ENCODE measurements at regions not wholly inside any gene's neighbourhood (a gene's known extent, or its start where the extent isn't known, plus 50 kb on each side); places are given as distances from the start of the nearest gene placed in this dataset.

DNA sequence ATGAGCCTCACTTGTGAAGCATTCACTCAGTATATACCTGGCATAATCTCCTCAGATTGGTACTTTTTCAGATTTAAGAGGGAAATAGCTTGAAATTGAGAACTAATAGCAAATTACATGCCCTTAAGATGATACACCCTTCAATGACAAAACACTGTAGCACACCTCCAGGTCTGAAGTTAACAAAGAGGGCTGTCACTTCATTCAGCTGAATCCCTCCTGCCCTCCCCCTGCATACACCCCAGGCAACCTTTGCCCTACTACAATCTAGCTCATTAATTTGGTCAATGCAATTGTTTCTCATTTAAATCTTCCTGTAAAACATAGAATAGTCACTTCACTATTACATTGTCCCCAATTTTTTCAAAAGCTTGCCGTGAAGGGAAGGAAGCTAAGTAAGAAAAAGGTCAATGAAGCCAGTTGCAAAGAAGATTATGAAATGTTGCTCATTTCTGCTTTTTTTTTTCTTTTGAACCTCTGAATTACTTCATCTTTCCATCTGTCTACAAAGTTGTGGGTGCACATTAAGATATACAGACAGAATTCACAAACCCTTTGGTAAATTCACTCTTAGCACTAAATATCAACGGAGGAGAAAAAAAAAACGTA lies 294.8 kb upstream of the PTGER4 start:
- no peak for DNase-seq

- DNase-seq, result no peak
Measured at GRCh38 chr5:40383749-40384651, 295.7 kb upstream of the PTGER4 start.

DNA sequence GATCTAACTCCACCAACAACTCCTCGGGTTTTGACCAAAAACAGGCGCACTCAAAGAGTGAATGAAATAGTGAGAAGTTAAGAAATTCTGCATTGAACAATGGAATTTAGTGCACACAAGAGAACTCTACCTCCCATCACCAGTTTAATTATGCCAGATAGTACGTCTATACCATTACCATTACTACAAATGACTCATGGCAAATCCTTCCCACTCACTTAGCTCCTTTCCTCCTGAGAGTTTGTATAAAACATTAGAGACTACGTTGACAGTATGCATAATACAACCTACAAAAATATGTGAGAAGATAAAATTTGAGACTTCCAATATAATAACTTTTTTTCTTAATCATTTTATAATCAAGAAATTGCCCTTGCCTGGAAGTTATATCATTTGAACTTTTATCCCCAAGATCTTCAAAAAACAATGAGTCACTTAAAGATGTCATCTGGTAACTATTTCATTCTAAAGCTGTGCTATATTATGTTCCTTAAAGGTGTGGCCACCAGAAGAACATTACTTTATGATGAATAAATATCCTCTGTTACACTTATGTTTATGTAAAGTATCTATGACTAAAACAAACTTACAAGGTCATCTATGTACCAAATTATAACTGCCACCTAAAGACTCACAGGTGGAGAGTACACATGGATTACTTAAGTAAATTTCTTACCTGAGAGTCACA lies 297.9 kb upstream of the PTGER4 start:
- DNase-seq, result no peak

DNA sequence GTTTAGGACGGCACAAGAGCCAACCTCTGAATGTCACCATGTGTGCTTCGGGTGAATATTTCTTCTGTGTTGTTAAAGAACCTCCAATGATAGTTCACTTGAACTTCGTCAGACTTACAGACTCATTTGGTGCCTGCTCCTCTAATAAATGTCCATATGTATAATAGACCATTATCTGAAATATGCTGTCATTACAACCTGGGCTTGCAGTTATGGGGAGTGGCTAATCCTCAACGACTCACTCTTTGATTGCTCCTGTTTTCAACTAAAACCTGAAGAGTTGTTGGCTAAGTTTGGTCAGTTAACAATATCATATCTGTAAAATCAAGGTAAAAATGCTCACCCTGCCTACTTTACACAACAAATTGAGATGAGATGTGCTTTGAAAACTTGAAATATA lies 298.7 kb upstream of the PTGER4 start:
- no peak for DNase-seq

DNA sequence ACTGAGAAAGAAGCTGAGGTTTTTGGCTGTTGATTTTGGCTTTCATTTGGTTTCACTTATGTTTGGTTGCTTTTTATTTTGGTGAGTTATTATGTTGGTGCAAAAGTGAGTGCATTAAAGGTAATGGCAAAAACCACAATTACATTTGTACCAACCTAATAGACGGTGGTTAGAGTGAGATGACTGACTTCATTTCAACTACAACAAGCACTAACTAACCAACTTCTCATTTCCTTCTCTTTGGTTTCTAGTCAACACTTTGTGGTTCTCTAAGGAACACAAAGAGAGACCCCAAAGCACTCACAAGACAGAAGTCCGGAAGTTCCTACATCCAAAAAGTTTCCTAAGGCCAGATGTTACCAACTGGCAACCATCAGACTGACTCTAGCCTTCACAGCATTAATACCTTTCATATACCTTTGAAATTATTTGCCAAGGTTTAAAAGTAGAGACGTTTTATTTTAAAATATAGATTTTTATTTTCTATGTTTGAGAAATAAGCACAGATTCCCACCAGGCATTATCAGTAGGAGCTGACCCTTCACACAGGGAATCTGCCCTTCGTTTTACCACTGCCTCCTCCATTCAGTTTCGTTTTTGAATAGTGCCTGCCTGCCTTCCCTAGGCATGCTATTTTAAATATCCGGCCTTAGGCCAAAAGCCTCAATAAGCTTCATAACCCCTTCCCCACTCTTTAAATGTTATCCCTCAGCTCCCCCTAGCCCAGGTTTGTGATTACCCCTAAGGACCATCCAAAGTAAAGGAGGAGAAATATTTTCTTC lies 301.1 kb upstream of the PTGER4 start:
- DNase-seq, result no peak

GRCh38 chr5:40376566-40376965 lies 303.1 kb upstream of the PTGER4 start:
- DNase-seq, result no peak

DNA sequence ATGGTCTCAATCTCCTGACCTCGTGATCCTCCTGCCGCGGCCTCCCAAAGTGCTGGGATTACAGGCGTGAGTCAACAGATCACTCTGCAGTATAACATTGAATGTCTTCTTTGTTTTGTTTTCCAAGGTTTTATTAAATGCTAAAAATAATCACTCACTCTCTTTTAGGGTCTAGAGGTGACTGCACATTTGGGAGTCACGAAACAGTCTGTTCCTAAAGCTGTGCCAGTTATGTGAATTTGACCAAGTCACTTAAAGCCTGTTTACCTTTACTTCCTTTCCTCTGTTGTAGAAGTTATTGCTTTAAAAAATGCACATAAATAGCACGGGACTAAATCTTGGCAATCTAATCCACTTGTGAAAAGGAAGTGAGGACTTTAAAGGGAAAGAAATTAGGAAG lies 304.9 kb upstream of the PTGER4 start:
- no peak for DNase-seq

DNA sequence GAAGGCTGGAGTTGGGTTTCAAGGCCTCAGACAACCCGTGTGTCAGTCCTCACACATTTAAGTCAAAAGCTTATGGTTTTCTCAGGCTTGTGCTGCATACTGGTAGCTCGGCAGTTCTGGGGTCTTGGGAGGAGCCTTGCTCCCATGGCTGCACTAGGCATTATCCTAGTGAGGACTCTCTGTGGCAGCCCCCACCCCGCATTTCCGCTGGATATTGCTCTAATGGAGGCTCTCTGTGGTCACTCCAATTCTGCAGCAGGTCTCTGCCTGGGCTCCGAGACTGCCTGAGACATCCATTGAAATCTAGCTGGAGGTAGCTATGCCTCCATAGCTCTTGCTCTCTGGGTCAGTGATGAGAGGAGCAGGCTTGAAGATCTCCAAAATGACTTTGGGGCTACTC lies 311.5 kb upstream of the PTGER4 start:
- no peak for DNase-seq

DNA sequence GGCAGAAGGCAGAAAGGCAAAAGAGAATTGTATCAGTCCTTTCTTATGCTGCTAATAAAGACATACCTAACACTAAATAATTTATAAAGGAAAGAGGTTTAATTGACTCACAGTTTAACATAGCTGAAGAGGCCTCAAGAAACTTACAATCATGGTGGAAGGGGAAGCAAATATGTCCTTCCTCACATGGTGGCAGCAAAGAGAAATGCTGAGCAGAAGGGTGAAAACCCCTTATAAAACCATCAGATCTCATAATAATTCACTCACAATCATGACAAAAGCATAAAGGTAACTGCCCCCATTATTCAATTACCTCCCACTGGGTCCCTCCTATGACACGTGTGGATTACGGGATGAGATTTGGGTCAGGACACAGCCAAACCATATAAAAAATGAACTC lies 312.5 kb upstream of the PTGER4 start:
- DNase-seq, result no peak

DNA sequence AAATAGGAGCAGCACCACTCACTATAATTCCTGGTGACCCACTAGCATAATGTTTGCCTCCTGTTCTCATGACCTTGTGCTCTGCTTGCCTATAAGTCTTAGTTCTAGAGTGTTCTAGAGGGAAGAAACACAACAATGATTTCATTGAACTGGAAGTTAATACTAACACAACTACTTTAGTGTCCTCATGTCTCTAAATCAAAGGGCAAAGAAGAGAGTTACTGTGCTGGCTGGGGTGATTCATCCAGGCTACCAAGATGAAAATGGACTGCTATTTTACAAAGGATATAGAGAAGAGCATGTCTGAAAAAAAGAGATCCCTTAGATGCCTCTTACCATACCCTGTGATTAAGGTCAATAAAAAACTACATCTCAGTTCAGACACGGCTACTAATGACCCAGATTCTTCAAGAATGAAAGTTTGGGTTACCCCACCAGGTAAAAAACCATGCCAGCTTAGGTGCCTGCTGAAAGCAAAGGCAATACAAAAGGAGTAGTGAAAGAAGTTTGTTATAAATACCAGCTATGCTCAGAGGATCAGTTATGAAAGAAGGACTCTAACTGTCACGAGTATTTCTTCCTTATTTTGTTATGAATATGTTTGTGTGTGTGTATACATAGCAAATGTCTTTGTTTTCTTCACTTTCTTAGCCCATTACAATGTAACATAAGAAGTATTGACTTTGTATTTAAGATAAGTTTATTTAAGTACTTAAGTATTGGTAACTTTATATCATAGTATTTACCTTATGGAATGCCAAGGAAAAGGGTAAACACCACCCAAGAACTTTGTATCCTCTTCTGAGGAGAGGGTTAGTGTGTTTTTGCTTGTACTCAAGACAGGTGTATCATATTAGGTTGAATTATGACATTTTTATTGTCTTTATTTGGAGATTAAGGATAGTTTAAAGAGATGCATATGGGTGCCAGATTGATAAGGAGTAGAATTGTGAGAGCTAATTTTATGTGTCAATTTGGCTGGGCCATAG lies 314.1 kb upstream of the PTGER4 start:
- DNase-seq, result no peak

- DNase-seq, result no peak
Measured at GRCh38 chr5:40364441-40364840, 315.3 kb upstream of the PTGER4 start.

DNA sequence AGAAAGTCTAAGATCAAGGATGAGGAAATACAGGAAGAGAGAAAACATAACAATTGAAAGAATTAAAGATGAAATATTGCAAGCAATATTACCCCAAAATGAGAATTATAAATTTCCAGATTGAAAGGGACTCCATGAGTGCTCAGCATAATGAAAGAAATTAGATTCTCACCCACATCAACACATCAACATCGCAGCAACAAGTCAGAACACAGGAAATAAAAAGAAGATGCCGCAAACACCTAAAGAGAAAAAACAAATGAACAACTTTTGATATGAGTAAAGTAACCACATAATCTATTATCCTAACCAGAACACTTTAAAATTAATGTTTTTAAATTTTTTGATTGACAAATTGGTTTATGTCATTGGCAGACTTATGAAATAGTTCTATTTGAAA lies 318.3 kb upstream of the PTGER4 start:
- no peak for DNase-seq

GRCh38 chr5:40360685-40361084 lies 319.0 kb upstream of the PTGER4 start:
- no peak for DNase-seq

DNA sequence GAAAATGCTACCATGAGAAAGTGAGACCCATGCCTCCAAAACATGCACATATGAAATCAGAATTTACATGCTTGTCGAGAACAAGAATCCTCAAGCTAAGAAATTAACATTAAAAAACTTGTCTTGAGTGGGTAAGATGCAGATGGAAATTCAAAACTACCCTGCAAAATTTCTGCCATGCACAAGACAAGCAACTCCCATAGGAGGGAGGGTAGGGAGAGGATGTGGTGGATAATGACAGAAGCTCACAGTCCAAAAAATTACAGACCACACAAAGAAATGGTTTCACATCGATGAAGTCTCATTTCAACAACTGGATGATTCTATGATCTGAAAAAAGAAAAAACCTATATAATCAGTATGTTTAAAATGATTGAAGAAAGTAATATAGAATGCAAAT lies 319.9 kb upstream of the PTGER4 start:
- no peak for DNase-seq

GRCh38 chr5:40359093-40359492 lies 320.6 kb upstream of the PTGER4 start:
- no peak for DNase-seq

- no peak for DNase-seq
Measured at GRCh38 chr5:40356248-40356647, 323.5 kb upstream of the PTGER4 start.

GRCh38 chr5:40355846-40356245 lies 323.9 kb upstream of the PTGER4 start:
- no peak for DNase-seq

GRCh38 chr5:40355181-40355580 lies 324.5 kb upstream of the PTGER4 start:
- no peak for DNase-seq

DNA sequence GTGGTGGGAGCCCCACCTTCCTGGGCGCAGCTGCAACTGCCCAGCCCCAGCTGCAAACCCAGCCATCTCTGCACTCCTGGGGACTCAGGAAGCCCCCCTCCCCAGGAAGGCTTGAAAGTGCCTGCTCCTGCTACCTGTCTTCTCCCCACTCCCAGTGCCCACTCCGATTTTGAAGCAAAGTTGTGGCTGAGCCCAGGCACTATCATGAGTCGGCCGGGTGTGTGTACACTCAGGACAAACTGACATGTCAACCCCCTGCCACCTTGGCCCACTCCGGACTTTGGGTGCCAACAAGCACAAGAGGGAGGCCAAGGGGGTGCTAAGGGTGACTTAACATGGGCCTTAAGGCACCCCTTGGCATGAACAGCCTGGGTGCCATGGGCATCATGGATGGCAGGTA lies 325.5 kb upstream of the PTGER4 start:
- no peak for DNase-seq

DNA sequence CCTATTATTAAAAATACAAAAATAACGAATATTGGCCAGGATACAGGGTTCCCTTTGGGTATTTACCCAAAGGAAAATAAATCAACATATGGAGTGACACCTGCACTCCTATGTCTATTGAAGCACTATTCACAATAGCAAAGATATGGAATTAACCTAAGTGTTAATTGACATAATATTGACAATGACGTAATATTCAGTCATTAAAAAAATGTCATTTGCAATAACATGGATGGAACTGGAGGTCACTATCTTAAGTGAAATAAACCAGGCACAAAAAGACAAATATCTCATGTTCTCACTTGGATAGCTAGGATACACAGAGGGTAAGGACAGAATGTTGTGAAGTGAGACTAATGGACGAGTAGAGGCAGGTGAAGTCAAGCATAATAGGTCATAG lies 326.3 kb upstream of the PTGER4 start:
- no peak for DNase-seq

- DNase-seq, result no peak
Measured at GRCh38 chr5:40347981-40348725, 331.6 kb upstream of the PTGER4 start.
